Lower leg skin (tissue), 4 donors: ENCODE measurements at regions not wholly inside any gene's neighbourhood (a gene's known extent, or its start where the extent isn't known, plus 50 kb on each side); places are given as distances from the start of the nearest gene placed in this dataset.

Experiments used
- DNase-seq, 2 donors: peaks; one replicate each; pipeline ENCODE4 v3.0.0-alpha.2; 2019; ENCODE audit warnings: low spot score in 2 of 2
- H3K4me3 ChIP-seq: fragments of 200-600 bp; sonication (generic); 2 replicates; pipeline ENCODE4 v1.5.1; 2017; ENCODE audit warnings: mild to moderate bottlenecking, low read depth; ENCODE audit not compliant: poor library complexity, severe bottlenecking
- POLR2A ChIP-seq, 2 donors: fragments of 450-650 bp; IDR thresholded peaks; one replicate each; pipeline ENCODE4 v1.6.1; 2016 to 2017; ENCODE audit warnings: antibody characterized with exemption in 2 of 2, mild to moderate bottlenecking in 1 of 2, moderate library complexity in 1 of 2
- WGBS, 2 donors: methylation state at CpG; one replicate each; pipeline ENCODE4 v1.1.5; 2018; 5-methylcytosine and 5-hydroxymethylcytosine counted together
- intact Hi-C: fragments of 100-400 bp; cut with DNase I; formaldehyde crosslinking; loops from one replicate; pipeline ENCODE4 v1.15.0; 2023; ENCODE audit warnings: low total_unique reads
- TF ChIP-seq, protein P1 (sequence below), 3 donors: fragments of 450-650 bp; IDR thresholded peaks; one replicate each; pipeline ENCODE4 v1.5.1; 2016; ENCODE audit warnings: antibody characterized with exemption in 3 of 3, mild to moderate bottlenecking in 3 of 3, moderate library complexity in 2 of 3

GRCh38 chr6:113540466-113540865, 316.7 kb upstream of the MARCKS start:
- TF ChIP-seq, protein P1, sequence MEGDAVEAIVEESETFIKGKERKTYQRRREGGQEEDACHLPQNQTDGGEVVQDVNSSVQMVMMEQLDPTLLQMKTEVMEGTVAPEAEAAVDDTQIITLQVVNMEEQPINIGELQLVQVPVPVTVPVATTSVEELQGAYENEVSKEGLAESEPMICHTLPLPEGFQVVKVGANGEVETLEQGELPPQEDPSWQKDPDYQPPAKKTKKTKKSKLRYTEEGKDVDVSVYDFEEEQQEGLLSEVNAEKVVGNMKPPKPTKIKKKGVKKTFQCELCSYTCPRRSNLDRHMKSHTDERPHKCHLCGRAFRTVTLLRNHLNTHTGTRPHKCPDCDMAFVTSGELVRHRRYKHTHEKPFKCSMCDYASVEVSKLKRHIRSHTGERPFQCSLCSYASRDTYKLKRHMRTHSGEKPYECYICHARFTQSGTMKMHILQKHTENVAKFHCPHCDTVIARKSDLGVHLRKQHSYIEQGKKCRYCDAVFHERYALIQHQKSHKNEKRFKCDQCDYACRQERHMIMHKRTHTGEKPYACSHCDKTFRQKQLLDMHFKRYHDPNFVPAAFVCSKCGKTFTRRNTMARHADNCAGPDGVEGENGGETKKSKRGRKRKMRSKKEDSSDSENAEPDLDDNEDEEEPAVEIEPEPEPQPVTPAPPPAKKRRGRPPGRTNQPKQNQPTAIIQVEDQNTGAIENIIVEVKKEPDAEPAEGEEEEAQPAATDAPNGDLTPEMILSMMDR (IDR thresholded peaks at IDR 0.05), result no peak
- TF ChIP-seq POLR2A (IDR thresholded peaks at IDR 0.05), result no peak
- no peak overlapping the region for H3K4me3 ChIP-seq
- no peak for DNase-seq
- intact Hi-C loops, result no loop called here

- no peak overlapping the region for H3K4me3 ChIP-seq
- WGBS, 2 donors, result 93 to 99% methylated on average over 2 of the region's 2 CpGs
- TF ChIP-seq POLR2A (IDR thresholded peaks at IDR 0.05), result no peak
- TF ChIP-seq, protein P1 (IDR thresholded peaks at IDR 0.05), result no peak
- intact Hi-C loops, result no loop called here
- DNase-seq, result no peak
Measured at GRCh38 chr6:113551168-113551567, 306.0 kb upstream of the MARCKS start.

DNA sequence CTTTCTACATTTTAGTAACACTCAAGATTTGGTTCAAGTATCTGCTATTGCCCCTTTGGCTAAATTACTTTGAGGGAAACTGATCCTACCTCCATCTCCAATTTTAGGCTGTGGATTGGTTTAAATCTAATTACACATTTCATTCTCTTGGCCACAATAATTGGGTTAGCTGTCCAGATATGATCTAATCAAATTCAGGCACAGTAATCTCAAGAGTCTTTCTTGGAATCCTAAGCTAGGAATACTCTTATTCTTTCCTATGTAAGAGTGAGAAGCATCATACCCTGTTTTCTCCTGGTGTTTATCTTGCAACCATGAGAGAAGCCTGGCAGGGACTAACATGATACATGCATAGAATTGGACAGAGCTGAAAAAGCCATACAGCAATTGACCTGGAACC, 300.4 kb upstream of the MARCKS start:
- DNase-seq, result no peak
- intact Hi-C loops, result no loop called here
- TF ChIP-seq, protein P1 (IDR thresholded peaks at IDR 0.05), result no peak
- no peak for TF ChIP-seq POLR2A (IDR thresholded peaks at IDR 0.05)
- no peak overlapping the region for H3K4me3 ChIP-seq

GRCh38 chr6:113558431-113558830, 298.7 kb upstream of the MARCKS start:
- H3K4me3 ChIP-seq, result no peak overlapping the region
- TF ChIP-seq POLR2A (IDR thresholded peaks at IDR 0.05), result no peak
- TF ChIP-seq, protein P1 (IDR thresholded peaks at IDR 0.05), result no peak
- DNase-seq, result no peak
- intact Hi-C loops, result no loop called here

- intact Hi-C loops, result no loop called here
- TF ChIP-seq, protein P1 (IDR thresholded peaks at IDR 0.05), result no peak
- TF ChIP-seq POLR2A (IDR thresholded peaks at IDR 0.05), result no peak
- H3K4me3 ChIP-seq, result no peak overlapping the region
- no peak for DNase-seq
Measured at GRCh38 chr6:113558966-113559365, 298.2 kb upstream of the MARCKS start.

GRCh38 chr6:113560376-113560775, 296.8 kb upstream of the MARCKS start:
- H3K4me3 ChIP-seq, result no peak overlapping the region
- TF ChIP-seq, protein P1 (IDR thresholded peaks at IDR 0.05), result no peak
- no peak for TF ChIP-seq POLR2A (IDR thresholded peaks at IDR 0.05)
- WGBS, 2 donors, result 100% methylated on average over 1 of the region's 1 CpG
- intact Hi-C loops, result no loop called here
- DNase-seq, result no peak
